Stimulated activated CD8-positive, alpha-beta memory T cell treated with anti-CD3 and anti-CD28 coated beads, Interleukin-15, amount 100 ng/mL, for 1 hour (primary cell): ENCODE measurements at regions not wholly inside any gene's neighbourhood (a gene's known extent, or its start where the extent isn't known, plus 50 kb on each side); places are given as distances from the start of the nearest gene placed in this dataset.
"Not testable (repeated sequence)": the region's sequence is repeated elsewhere in the genome, so short reads cannot be mapped to it uniquely, and the experiment has no call there.

Experiments
- DNase-seq: peaks from one replicate; pipeline ENCODE4 v3.0.0-alpha.2; 2020; ENCODE audit warnings: low read depth

DNA sequence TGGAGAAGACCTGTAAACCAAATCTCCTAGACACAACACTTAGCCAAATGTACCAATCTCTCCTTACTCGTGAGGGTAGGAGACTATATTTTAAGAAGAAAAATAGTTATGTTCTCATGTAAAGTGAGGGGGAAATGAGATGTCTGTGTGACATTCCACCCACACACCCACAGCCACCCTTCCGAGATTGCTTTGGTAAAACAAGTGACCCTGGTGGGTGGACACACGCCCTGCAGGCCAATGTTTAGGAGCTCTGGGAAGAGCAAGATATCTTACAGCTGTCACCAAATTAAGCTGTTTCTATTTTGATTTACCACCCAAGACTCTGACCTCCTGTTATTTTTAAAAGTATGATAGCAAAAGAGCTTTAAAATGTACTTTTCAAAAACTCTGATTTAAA lies 147.2 kb upstream of the PFKP start:
- no peak for DNase-seq

DNA sequence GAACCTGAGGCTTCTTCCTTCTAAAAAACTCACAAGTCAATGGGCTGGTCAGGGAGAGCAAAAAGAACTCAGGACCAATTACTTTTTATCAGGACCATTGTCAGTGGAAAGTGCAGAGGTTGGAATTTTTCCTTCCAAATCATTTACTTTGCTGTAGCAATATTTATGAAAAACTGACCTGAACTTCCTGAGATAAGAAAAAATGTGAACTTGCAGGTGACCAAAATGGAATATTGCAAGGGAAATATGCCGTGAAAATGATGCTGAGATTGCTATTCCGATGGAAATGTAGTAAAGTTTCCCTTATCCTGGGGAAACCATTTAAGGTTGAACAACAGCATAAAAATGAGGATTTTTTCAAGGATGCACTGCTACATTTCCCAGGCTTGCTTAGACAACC lies 148.3 kb upstream of the PFKP start:
- no peak for DNase-seq

DNA sequence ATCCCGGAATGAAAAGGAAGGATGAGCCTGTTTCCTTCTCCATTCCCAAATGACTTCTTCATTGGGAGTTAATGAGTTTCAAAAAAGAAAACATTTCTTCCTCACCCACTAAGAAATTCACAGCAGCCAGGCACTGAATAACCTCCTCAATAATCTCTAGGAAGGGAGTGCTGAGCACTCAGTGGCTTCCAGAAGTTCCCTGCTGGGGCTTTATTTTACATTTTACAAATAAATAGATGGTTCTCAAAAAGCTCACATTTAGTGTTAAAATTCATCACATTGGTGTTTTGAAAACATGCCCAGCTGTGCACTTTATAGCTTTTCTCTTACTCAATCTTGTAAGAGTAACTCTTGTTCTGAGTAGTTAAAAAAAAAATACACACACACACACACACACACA lies 148.9 kb upstream of the PFKP start:
- DNase-seq = no peak

DNA sequence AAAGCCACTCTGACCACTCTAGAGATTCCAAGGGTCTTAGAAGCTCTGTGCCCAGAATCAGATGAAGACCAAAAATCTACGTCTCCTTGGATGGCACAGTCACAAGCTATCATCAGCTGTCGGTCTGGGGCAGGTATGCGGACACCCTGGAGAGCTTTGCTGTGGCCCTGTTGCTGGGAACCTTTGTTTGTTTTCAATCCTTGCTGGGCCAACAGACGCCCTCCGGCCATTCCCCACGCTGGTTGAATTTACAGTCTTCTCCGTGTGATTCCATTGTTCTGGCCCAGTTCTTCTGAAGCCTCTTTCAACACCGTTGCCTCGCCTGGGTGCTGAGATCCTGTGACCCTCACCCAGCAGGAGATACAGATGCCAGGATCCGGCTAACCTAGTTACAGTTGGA lies 149.4 kb upstream of the PFKP start:
- no peak for DNase-seq

DNA sequence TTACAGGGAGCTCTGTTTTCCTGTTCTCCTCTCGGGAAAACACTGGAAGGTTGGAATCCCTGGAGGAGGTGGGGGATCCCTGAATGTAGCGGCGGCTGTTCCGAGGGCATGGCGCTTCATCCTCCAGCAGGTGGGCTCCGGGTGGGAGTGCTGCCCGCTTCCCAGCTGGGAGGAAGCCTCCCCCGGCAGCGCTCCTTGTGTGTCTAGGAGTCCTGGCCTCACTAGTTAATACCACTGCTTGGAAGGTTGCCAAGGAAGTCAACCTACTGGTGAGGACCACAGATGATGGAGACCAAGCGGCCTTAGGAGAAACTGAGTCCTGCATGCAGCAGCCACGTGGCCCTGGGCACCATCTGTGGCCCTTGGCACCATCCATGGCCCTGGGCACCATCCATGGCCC lies 151.9 kb upstream of the PFKP start:
- no peak for DNase-seq

DNA sequence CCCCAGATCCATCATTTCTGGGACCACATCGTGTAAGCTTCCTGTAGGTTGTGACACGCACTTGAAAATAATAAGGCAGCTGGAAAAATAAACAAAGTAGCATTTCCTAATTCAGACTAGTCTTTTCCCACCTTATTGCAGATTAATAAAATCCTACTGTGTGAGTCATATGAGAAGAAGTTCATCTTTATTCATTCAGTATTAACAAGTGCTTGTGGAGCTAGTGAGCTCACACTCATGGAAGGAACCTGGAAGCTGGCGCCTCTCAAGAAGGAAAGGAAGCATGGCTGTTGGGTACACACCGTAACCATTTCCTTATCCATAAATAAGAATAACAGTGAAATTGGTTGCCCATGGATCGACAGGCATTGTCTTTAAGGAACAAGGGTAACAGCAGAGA lies 152.6 kb upstream of the PFKP start:
- DNase-seq = no peak

DNA sequence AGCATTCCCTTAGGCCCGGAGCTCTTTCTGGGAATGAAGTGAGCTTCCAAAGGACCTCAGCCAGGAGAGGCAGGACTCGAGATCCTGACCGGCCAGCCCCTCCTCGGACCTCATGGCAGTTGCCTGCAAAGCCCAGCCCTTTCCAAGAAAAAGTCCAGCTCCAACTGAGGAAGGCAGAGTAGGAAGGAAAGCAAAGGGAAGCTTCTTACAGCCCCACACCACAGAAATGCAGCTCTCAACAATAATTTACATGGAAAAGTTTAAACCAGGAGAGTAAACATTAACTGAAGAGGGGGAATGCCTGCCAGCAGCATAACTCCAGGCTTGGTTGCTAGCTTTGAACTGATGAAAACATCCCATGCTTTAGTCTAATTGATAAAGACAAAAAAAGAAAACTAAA lies 153.9 kb upstream of the PFKP start:
- DNase-seq = no peak

DNA sequence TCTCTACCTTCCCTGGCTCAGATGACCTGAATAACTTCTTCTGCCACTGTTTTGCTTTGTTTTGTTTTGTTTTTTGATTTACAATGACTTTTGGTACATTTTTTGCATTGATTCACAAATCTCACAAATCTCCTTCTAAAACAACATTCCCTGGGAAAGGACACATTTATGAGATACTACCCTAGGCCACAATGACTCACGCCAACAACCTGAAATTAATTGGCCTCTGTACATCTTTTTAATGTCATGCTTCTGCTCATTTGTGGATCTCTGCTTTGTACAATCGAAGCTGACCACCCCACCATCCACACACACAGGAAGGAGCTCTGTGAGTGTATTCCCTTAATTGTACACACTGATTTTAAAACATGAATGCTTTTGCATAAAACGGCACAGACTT lies 156.7 kb upstream of the PFKP start:
- no peak for DNase-seq

DNA sequence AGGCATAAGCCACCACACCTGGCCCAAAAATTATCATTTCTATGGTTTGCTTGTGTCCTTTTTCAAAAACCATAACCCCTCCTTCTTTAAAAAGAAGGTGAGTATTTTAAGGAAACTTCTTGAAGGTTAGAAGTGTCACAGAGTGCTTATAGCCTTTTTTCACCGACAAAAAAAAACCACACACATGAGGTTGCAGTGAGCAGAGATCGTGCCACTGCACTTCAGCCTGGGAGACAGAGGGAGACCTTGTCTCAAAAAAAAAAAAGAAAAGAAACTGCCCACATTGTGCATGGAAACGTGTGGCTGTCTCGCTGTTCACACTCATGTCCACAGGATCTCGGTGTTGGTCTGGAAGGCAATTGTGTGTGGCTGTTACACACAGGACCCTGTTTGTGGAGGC lies 157.4 kb upstream of the PFKP start:
- no peak for DNase-seq

DNA sequence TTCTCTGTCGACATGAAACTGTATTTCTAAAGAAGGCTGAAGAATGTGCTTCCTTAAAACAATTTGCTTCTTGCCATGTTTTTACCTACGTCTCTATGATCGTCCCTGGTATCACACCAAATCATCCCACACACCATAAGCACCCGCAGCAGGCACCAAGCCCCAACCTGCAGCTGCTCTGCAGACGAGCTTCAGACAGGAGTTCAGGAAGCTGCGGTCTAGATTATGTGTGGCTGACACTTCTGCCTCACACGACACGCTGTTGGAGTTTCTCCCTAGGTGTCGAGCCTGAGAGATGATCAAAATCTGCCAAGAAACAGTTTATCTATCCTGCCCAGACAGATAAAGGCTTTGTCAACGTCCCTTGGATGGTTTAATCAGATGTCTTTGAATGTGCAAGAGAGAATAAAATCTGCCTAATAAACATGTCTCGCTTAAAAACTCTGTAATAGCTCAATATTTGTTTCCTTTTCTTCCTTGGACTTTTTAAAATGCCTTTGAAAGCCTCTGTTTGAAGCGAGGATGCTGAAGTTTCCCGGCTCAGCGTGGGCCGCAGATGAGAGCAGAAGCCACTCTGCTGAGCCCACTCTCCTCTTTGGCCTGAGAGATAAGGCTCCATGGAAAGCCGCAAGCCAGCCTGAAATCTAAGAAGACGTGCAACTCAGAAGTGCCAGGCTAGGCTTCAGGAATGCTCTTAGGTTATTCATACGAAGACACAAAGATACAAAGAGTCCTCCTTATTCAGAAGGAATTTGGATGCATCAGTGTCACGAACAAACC lies 158.3 kb upstream of the PFKP start:
- DNase-seq = no peak

DNA sequence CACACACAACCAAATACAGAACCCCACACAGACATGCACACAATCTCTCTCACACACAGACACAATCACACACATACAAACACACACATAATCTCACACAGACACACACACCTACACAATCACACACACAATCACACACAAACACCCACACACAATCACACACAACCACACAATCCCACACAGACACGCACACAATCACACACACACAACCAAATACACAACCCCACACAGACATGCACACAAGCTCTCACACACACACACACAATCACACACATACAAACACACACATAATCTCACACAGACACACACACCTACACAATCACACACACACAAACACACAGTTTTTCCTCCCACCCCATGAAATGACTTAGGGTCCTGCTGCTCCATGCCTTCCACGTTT lies 160.4 kb upstream of the PFKP start:
- DNase-seq = no peak

DNA sequence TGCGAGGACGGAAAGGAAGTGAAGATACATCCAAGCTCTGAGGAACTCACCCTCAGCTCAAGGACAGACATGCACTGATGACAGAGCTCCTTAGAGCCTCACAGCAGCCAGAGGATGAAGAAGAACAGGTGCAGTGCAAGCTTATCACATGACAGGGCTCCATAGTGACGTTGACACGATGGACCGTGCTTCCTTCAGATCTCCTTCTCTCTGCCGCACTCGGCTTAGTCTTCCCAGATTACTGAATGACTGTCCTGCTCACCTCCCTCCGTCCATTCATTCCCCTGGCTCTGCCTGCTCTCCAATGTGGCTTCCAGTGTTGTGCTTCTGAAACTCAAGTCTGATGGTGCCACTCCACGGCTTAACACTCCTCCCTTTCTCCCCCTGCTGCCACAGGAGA lies 161.5 kb upstream of the PFKP start:
- DNase-seq = no peak

DNA sequence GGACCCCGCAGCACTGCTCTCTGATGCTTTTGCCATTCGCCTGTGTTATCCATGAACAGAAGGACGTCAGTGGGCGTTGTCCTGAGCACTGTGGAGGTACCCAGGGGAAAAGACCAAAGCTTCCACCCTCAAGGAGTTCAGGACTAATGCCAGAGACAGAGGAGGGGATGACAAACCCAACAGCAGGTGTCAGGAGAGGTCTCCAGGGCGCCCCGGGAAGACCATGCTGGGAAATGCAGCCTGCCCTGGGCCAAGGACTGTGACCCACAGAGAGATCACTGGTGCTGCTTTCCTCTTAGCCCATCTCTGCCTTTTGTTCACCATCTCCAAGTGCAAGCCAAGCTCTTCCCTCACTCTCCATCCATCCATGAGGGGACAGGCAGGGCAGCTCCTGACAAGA lies 166.8 kb upstream of the PFKP start:
- no peak for DNase-seq

DNA sequence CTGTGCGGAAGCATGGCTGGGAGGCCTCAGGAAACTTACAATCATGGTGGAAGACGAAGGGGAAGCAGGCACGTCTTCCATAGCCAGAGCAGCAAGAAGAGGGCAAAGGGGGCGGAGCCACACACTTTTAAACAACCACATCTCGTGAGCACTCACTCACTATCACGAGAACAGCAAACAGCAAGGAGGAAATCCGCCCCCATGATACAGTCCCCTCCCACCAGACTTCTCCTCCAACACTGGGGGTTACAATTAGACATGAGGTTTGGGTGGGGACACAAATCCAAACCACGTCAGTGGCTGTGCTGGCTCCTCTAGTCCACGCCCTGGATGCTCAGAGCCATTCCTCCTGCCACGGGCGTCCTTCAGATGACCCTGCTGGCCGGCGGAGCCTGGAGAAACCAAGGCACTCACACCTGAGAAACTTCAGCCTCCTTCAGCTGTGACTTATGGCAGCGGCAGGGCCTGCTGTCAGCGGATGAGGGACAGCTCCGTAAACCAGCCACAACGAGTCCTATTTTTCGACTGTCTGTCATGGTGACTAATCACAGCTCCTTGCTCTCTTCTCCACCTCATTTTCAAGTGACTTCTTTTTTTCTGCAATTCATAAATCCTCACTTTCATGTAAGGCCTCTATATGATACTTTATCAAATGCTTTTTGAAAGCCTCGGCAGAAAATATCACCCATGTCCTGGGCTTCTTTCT lies 167.9 kb upstream of the PFKP start:
- DNase-seq = no peak

DNA sequence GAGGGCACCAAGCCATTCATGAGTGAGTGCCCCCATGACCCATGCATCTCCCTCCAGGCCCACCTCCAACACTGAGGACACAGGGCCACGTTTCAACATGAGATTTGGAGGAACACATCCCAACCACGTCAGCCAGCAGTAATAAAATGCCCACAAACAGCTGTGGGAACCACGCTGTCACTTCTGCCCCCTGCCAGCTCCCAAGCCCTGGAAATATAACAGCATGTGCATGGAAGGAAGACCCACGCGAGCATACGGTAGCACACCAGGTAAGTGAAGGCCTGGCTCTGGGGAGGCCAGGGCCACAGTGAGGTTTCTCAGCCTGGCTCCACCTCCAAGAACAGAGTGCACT lies 168.9 kb upstream of the PFKP start:
- no peak for DNase-seq

DNA sequence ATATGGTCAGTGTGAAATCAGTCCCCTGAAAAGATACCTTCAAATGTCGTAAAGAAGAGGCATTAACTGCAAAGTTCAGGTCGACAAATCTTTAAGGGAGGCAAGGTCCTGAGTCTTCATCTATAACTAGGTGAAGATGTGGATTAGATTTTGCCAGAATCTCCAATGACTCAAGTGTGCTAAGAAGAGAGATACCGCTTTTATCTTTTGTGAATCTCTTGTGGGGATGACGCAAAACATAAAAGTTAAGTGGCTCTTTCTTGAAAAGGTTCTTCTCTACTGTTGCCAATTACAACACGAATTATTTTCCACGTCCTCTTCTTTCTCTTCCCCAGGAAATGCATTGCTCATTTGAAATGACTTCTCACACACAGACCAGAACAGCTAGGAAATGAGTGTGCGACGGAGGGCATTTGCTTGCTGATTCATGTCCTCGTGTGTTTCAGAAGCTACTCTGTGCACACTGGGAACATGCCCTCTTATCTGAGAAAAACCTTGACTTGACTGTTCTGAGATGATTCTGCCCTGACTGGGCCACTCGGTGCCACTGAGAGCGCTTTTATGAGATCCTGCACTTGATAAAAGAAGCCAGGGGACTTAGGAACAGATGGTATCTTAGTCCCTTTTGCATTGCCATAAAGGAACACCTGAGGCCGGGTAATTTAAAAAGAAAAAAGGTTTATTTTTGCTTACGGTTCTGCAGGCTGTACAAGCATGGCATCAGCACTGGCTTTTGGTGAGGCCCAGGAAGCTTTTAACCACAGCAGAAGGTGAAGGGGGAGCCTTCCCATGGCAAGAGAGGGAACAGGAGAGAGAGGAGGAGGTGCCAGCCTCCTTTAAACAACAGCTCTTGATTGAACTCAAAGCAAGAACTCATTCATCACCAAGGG lies 169.5 kb upstream of the PFKP start:
- DNase-seq = no peak

DNA sequence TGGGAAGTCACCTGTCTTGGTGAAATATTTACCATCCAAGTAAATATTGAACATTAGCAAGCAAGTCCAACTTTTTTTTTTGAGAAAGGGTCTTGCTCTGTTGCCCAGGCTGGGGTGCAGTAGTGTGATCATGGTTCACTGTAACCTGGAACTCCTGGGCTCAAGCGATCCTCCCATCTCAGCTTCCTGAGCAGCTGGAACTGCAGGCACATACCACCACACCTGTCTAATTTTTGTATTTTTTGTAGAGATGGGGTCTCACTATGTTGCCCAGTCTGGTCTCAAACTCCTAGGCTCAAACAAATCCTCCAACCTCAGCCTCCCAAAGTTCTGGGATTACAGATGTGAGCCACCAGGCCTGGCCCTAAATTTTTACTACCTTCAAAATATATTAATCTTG lies 171.0 kb upstream of the PFKP start:
- not testable (repeated sequence) for DNase-seq

DNA sequence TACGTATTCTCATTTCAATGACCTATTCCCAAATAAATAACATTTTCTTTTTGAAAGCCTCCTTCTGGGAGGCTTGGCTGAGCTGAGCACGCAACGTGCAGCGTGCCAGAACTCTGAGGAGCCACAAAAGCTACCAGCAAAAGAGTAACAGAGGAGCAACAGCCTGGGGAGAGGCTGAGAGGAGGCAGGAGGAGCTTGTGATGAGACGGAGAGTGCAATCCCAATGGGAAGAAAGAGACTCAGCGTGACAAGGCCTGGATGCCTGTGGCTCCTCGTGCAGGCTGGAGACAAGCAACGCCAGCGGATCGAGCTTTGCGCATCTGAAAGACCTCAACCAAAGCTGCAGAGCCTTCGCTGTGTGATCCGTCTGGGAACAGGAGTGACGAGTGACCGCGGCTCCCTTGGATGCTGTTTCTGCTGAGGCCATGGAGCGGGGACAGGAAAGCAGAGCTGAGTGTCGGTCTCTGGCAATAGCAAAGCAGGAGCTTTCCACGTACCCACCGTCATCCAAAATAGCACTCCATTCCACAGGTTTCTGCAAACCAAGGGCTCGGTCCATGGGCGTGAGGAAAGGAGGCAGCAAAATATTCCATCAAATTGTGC lies 171.7 kb upstream of the PFKP start:
- no peak for DNase-seq

DNA sequence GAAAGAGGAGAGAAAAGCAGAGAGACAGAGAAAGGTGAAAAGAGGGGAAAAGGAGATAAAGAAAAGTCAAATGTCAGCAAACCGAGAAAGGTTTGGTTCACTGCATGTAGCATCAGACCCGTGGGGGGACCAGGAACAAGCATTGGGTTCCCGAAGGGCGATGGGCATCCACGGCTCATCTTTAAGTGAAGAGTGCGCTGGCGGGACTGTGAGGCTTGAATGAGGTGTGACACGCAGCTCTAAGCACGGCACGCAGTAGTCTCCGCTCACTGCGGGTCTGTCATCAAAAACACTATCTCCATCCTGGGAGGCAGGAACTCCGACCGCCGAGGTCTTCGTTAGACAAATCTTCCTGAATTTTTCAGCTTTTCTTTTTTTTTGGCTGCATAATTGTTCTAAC lies 173.4 kb upstream of the PFKP start:
- no peak for DNase-seq

DNA sequence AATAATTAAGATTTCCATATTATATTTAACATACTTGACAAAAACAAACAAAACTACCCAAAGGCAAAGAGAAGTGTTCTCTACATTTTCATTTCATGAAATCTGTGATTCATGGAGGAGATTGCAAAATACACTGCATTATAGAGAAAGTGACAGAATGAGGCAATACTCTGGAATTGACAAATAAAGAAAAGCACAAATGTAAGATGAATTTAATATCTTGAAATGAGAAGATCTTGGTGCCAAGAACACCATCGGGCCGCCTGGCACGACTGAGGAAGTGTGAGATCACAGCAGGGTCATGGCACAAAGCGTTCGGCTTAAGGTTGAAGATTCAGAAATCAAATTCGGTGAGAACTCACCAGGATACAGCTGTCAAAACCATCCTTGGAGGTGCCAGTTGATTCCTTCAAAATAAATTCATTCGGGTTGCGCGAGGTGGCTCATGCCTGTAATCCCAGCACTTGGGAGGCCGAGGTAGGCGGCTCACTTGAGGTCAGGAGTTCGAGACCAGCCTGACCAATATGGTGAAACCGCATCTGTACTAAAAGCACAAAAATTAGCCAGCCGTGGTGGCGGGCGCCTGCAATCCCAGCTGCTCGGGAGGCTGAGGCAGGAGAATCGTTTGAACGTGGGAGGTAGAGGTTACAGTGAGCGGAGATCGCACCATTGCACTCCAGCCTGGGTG lies 174.0 kb upstream of the PFKP start:
- DNase-seq = no peak

DNA sequence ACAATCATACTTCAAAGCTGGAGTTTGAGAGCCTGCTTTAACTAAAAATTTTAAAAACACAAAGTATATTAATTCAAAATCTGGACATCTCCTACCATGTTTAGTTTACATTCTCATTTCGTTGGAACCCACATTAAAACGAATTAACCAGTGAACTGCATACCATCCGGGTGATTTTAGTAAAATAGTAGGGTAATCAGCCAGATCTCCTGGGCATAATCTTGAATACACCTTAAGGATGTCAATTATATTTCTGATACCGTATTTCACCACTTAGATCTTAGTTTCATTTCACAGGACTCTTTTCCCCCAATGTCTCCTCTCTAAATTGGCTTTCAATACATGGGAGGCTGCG lies 175.6 kb upstream of the PFKP start:
- DNase-seq = no peak
